HEK293 (cell line): ENCODE measurements at regions not wholly inside any gene's neighbourhood (a gene's known extent, or its start where the extent isn't known, plus 50 kb on each side); places are given as distances from the start of the nearest gene placed in this dataset.

Experiments used
- CTCF ChIA-PET: fragments of 350-600 bp; formaldehyde crosslinking; extraction: SDS; loops from one replicate; lab custom pipeline; 2021; ENCODE audit warnings: antibody characterized with exemption; lab: Yijun Ruan, JAX
- POLR2A ChIA-PET: fragments of 300-600 bp; formaldehyde crosslinking; extraction: SDS; loops from one replicate; lab custom pipeline; 2020; ENCODE audit warnings: antibody characterized with exemption, inconsistent platforms; lab: Yijun Ruan, JAX
- H3K27ac ChIP-seq: fragments of 200-500 bp; sonication (Bioruptor generic); 2 replicates; pipeline ENCODE4 v1.5.1; 2014; ENCODE audit warnings: low read depth, low read length, control low read depth, inconsistent platforms; ENCODE audit errors: extremely low read depth
- H3K36me3 ChIP-seq, 2 experiments: fragments of 200-500 bp in 1 of 2; sonication (Bioruptor generic) in 1 of 2; 1 replicate in 1 of 2; 2 replicates in 1 of 2; pipeline ENCODE4 v1.5.1; 2014 to 2017; ENCODE audit warnings: inconsistent platforms in 2 of 2, low read length in 2 of 2; ENCODE audit not compliant: control insufficient read depth in 2 of 2, insufficient read depth in 1 of 2
- H3K4me1 ChIP-seq: fragments of 200-500 bp; sonication (Bioruptor generic); 2 replicates; pipeline ENCODE4 v1.5.1; 2014; ENCODE audit warnings: mild to moderate bottlenecking, low read length, inconsistent platforms; ENCODE audit not compliant: control insufficient read depth, insufficient read depth
- H3K4me3 ChIP-seq: 2 replicates; pipeline ENCODE4 v1.5.1; 2011; ENCODE audit warnings: low read depth, mild to moderate bottlenecking, control low read depth, low read length, moderate library complexity
- H3K9me3 ChIP-seq: fragments of 200-500 bp; sonication (Bioruptor generic); 2 replicates; pipeline ENCODE4 v1.5.1; 2014; ENCODE audit warnings: low read depth, low read length, inconsistent platforms; ENCODE audit not compliant: control insufficient read depth, insufficient read depth
- GLI2 ChIP-seq: fragments of 450-650 bp; formaldehyde crosslinking; IDR thresholded peaks from 2 replicates; pipeline ENCODE4; 2017; ENCODE audit warnings: missing biosample characterization, missing genetic modification characterization, low read depth, borderline replicate concordance
- SETDB1 ChIP-seq: IDR thresholded peaks from one replicate; pipeline ENCODE4 v1.6.1; 2017; ENCODE audit warnings: mild to moderate bottlenecking, low read length, moderate library complexity, mixed read lengths; ENCODE audit not compliant: insufficient read length
- SP7 ChIP-seq: fragments of 450-650 bp; formaldehyde crosslinking; IDR thresholded peaks from 2 replicates; pipeline ENCODE4 v1.5.1; 2016; ENCODE audit warnings: missing biosample characterization, missing genetic modification characterization
- ZBTB17 ChIP-seq: fragments of 450-650 bp; formaldehyde crosslinking; IDR thresholded peaks from 2 replicates; pipeline ENCODE4 v1.5.1; 2016; ENCODE audit warnings: missing biosample characterization, missing genetic modification characterization
- ZFP3 ChIP-seq: fragments of 450-650 bp; formaldehyde crosslinking; IDR thresholded peaks from 2 replicates; pipeline ENCODE4 v1.5.1; 2016; ENCODE audit warnings: low read depth, missing biosample characterization, missing genetic modification characterization
- ZNF157 ChIP-seq: fragments of 450-650 bp; formaldehyde crosslinking; IDR thresholded peaks from 2 replicates; pipeline ENCODE4 v1.5.1; 2016; ENCODE audit warnings: missing biosample characterization, missing genetic modification characterization
- ZNF19 ChIP-seq: fragments of 450-650 bp; formaldehyde crosslinking; IDR thresholded peaks from 2 replicates; pipeline ENCODE4; 2016; ENCODE audit warnings: missing biosample characterization, missing genetic modification characterization, low read depth
- ZNF202 ChIP-seq: fragments of 450-650 bp; formaldehyde crosslinking; IDR thresholded peaks from 2 replicates; pipeline ENCODE4 v1.5.1; 2016; ENCODE audit warnings: missing biosample characterization, missing genetic modification characterization, borderline replicate concordance
- ZNF23 ChIP-seq: fragments of 450-650 bp; formaldehyde crosslinking; IDR thresholded peaks from 2 replicates; pipeline ENCODE4 v1.5.1; 2016; ENCODE audit warnings: missing biosample characterization, missing genetic modification characterization, borderline replicate concordance
- ZNF24 ChIP-seq: fragments of 450-650 bp; formaldehyde crosslinking; IDR thresholded peaks from 2 replicates; pipeline ENCODE4 v1.5.1; 2016; ENCODE audit warnings: missing biosample characterization, missing genetic modification characterization
- ZNF335 ChIP-seq: fragments of 450-650 bp; formaldehyde crosslinking; conservative IDR thresholded peaks from 2 replicates; pipeline ENCODE4 v1.5.1; 2016; ENCODE audit warnings: missing biosample characterization, missing genetic modification characterization
- ZNF433 ChIP-seq: fragments of 450-650 bp; formaldehyde crosslinking; IDR thresholded peaks from 2 replicates; pipeline ENCODE4 v1.5.1; 2016; ENCODE audit warnings: missing biosample characterization, missing genetic modification characterization, low read depth
- ZNF514 ChIP-seq: fragments of 450-650 bp; formaldehyde crosslinking; IDR thresholded peaks from 2 replicates; pipeline ENCODE4 v1.5.1; 2016; ENCODE audit warnings: missing biosample characterization, missing genetic modification characterization
- ZNF529 ChIP-seq: fragments of 450-650 bp; formaldehyde crosslinking; IDR thresholded peaks from 2 replicates; pipeline ENCODE4 v1.5.1; 2017; ENCODE audit warnings: missing genetic modification characterization, missing biosample characterization; ENCODE audit not compliant: insufficient replicate concordance
- ZNF549 ChIP-seq: fragments of 450-650 bp; IDR thresholded peaks from 2 replicates; pipeline ENCODE4 v1.5.1; 2018; ENCODE audit warnings: missing biosample characterization, missing genetic modification characterization, mild to moderate bottlenecking, inconsistent platforms, moderate library complexity
- ZNF580 ChIP-seq: fragments of 450-650 bp; formaldehyde crosslinking; IDR thresholded peaks from 2 replicates; pipeline ENCODE4 v1.5.1; 2016; ENCODE audit warnings: missing biosample characterization, missing genetic modification characterization
- ZNF626 ChIP-seq: fragments of 450-650 bp; sonication (Bioruptor Pico); formaldehyde crosslinking; IDR thresholded peaks from 2 replicates; pipeline ENCODE4 v1.5.1; 2018; ENCODE audit warnings: missing biosample characterization, missing genetic modification characterization, inconsistent platforms
- ZNF654 ChIP-seq: fragments of 450-650 bp; formaldehyde crosslinking; IDR thresholded peaks from 2 replicates; pipeline ENCODE4 v1.5.1; 2016; ENCODE audit warnings: low read depth, missing biosample characterization, missing genetic modification characterization
- ZNF670 ChIP-seq: fragments of 450-650 bp; formaldehyde crosslinking; IDR thresholded peaks from 2 replicates; pipeline ENCODE4 v1.5.1; 2016; ENCODE audit warnings: missing biosample characterization, missing genetic modification characterization, low read depth
- ZNF830 ChIP-seq: fragments of 450-650 bp; IDR thresholded peaks from 2 replicates; pipeline ENCODE4 v1.5.0; 2018; ENCODE audit warnings: missing biosample characterization, missing genetic modification characterization, low read depth, mild to moderate bottlenecking, moderate library complexity
- TF ChIP-seq, protein P1 (sequence below): fragments of 450-650 bp; formaldehyde crosslinking; IDR thresholded peaks from 2 replicates; pipeline ENCODE4 v1.5.1; 2017; ENCODE audit warnings: missing biosample characterization, missing genetic modification characterization
- TF ChIP-seq, protein P2 (sequence below): fragments of 450-650 bp; formaldehyde crosslinking; IDR thresholded peaks from 2 replicates; pipeline ENCODE4 v1.5.1; 2016; ENCODE audit warnings: missing biosample characterization, missing genetic modification characterization

DNA sequence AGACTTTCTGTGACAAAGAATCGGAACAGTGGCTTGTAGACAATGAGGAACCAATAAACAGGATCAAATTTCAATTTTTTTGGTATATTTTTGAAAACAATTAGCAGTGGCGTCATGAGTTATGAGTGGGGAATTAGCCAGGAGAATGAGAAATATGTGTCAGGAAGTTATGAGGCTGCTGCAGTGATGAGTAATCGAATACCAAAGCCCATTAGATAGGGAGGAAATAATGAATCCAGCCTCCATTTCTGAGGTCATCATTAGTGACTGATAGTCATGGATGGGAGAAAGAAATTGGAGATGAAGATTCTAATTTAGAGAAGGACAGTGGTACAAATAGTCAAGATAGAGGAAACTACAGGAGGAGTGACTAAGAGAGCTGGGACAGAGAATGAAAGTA is 673.1 kb upstream of the VRK2 start:
- H3K4me3 ChIP-seq: no peak overlapping the region
- ChIA-PET POLR2A (no interaction called here), CTCF (interaction anchor here (0.5 to 1.5 kb wide), 2 partner anchors 124 to 327 kb away, joined by 3 to 4 read pairs; no protein-coding TSS in a partner anchor)
- no peaks in the 10 kb centered on the region for H3K36me3 ChIP-seq
- H3K9me3 ChIP-seq: no peaks in the 10 kb centered on the region
- TF ChIP-seq, protein P1, sequence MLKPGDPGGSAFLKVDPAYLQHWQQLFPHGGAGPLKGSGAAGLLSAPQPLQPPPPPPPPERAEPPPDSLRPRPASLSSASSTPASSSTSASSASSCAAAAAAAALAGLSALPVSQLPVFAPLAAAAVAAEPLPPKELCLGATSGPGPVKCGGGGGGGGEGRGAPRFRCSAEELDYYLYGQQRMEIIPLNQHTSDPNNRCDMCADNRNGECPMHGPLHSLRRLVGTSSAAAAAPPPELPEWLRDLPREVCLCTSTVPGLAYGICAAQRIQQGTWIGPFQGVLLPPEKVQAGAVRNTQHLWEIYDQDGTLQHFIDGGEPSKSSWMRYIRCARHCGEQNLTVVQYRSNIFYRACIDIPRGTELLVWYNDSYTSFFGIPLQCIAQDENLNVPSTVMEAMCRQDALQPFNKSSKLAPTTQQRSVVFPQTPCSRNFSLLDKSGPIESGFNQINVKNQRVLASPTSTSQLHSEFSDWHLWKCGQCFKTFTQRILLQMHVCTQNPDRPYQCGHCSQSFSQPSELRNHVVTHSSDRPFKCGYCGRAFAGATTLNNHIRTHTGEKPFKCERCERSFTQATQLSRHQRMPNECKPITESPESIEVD (tag by site-specific recombination): no peak
- TF ChIP-seq ZNF202 (tag by site-specific recombination): no peak
- TF ChIP-seq ZNF830 (tag by site-specific recombination): no peak
- no peak for TF ChIP-seq ZNF433 (tag by site-specific recombination)
- TF ChIP-seq SETDB1: no peak
- TF ChIP-seq ZNF549 (tag by site-specific recombination): no peak
- TF ChIP-seq ZBTB17: no peak
- TF ChIP-seq ZNF335 (tag by site-specific recombination): no peak
- TF ChIP-seq GLI2 (tag by site-specific recombination): no peak
- no peak for TF ChIP-seq ZNF157 (tag by site-specific recombination)
- no peak for TF ChIP-seq ZNF670 (tag by site-specific recombination)
- TF ChIP-seq ZNF626 (tag by site-specific recombination): no peak
- no peak for TF ChIP-seq ZNF514 (tag by site-specific recombination)
- TF ChIP-seq ZNF580 (tag by site-specific recombination): no peak
- no peak for TF ChIP-seq ZNF19
- no peak overlapping the region for H3K27ac ChIP-seq
- H3K4me1 ChIP-seq: no peaks in the 10 kb centered on the region

DNA sequence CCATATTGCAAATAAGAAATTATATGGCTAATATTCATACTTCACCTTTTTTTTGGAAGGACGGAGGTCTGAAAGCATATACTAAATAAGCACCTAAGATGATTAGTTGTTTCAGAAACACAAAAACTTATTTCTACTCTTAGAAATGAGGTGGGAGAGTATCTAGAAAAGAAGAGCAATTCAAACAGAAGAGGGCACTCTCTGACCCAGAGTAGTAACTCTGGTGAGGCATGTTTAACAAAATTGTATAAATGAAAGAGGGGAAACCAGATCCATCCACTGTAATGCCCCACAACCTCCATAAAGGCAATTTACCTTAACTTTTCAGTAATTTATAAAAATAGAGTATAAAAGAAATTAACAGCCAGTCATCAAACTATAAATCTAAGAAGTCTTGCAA is 669.6 kb upstream of the VRK2 start:
- Histone ChIP-seq H3K36me3 (no peaks in the 10 kb centered on the region), H3K9me3 (no peaks in the 10 kb centered on the region), H3K4me3 (no peak overlapping the region), H3K4me1 (no peaks in the 10 kb centered on the region), H3K27ac (no peak overlapping the region)
- POLR2A ChIA-PET: no interaction called here
- CTCF ChIA-PET: interaction anchor here (0.7 kb wide), 2 partner anchors 12 to 121 kb away, joined by 4 to 8 read pairs; no protein-coding TSS in a partner anchor
- no peak for TF ChIP-seq ZNF23 (tag by site-specific recombination)
- no peak for TF ChIP-seq ZNF529
- no peak for TF ChIP-seq ZFP3 (tag by site-specific recombination)
- no peak for TF ChIP-seq SP7
- TF ChIP-seq, protein P2, sequence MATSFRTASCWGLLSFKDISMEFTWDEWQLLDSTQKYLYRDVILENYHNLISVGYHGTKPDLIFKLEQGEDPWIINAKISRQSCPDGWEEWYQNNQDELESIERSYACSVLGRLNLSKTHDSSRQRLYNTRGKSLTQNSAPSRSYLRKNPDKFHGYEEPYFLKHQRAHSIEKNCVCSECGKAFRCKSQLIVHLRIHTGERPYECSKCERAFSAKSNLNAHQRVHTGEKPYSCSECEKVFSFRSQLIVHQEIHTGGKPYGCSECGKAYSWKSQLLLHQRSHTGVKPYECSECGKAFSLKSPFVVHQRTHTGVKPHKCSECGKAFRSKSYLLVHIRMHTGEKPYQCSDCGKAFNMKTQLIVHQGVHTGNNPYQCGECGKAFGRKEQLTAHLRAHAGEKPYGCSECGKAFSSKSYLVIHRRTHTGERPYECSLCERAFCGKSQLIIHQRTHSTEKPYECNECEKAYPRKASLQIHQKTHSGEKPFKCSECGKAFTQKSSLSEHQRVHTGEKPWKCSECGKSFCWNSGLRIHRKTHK (tag by site-specific recombination): no peak
- peak; percentile 22; the same call in 1 of the 2 replicates for TF ChIP-seq ZNF654 (tag by site-specific recombination)
- TF ChIP-seq ZNF24 (tag by site-specific recombination): no peak
